MM.1S (cell line): ENCODE measurements at regions not wholly inside any gene's neighbourhood (a gene's known extent, or its start where the extent isn't known, plus 50 kb on each side); places are given as distances from the start of the nearest gene placed in this dataset.

Experiments
- DNase-seq: peaks from one replicate; pipeline ENCODE4 v3.0.0-alpha.2; 2015
- H2AFZ ChIP-seq: fragments of 300-600 bp; sonication (generic); 2 replicates; pipeline ENCODE4 v1.6.0; 2016; ENCODE audit warnings: antibody characterized with exemption, low read length
- H3F3A ChIP-seq: fragments of 300-600 bp; sonication (generic); 2 replicates; pipeline ENCODE4 v1.6.1; 2016; ENCODE audit warnings: mild to moderate bottlenecking, antibody characterized with exemption, low read length, moderate library complexity, mixed read lengths; ENCODE audit not compliant: insufficient read depth
- H3K27ac ChIP-seq: fragments of 300-600 bp; sonication (generic); 2 replicates; pipeline ENCODE4 v1.5.1; 2016; ENCODE audit warnings: mild to moderate bottlenecking, low read length
- H3K27me3 ChIP-seq: fragments of 300-600 bp; sonication (generic); replicated peaks from 2 replicates; pipeline ENCODE4 v1.6.0; 2016; ENCODE audit warnings: low read length; ENCODE audit not compliant: insufficient read depth
- H3K36me3 ChIP-seq: fragments of 300-600 bp; sonication (generic); replicated peaks from 2 replicates; pipeline ENCODE4 v1.6.1; 2016; ENCODE audit warnings: mild to moderate bottlenecking, low read length, mixed read lengths; ENCODE audit not compliant: insufficient read depth
- H3K4me1 ChIP-seq: fragments of 300-600 bp; sonication (generic); 2 replicates; pipeline ENCODE4 v1.6.1; 2016; ENCODE audit warnings: low read length, mixed read lengths
- H3K4me2 ChIP-seq: fragments of 300-600 bp; sonication (generic); 2 replicates; pipeline ENCODE4 v1.6.0; 2016; ENCODE audit warnings: low read depth, low read length
- H3K4me3 ChIP-seq: fragments of 300-600 bp; sonication (generic); 2 replicates; pipeline ENCODE4 v1.5.1; 2016; ENCODE audit warnings: low read length, mixed read lengths
- H3K79me2 ChIP-seq: fragments of 300-600 bp; sonication (generic); 2 replicates; pipeline ENCODE4 v1.6.1; 2016; ENCODE audit warnings: mixed run types, low read length, mixed read lengths
- H3K9ac ChIP-seq: fragments of 300-600 bp; sonication (generic); 2 replicates; pipeline ENCODE4 v1.6.1; 2016; ENCODE audit warnings: low read length, mixed read lengths
- H3K9me2 ChIP-seq: fragments of 300-600 bp; sonication (generic); replicated peaks from 2 replicates; pipeline ENCODE4 v1.6.1; 2016; ENCODE audit warnings: mild to moderate bottlenecking, low read length, mixed read lengths; ENCODE audit not compliant: insufficient read depth
- H3K9me3 ChIP-seq: fragments of 300-600 bp; sonication (generic); replicated peaks from 2 replicates; pipeline ENCODE4 v1.6.1; 2016; ENCODE audit warnings: mild to moderate bottlenecking, low read length, mixed read lengths; ENCODE audit not compliant: insufficient read depth
- H4K20me1 ChIP-seq: fragments of 300-600 bp; sonication (generic); 2 replicates; pipeline ENCODE4 v1.6.1; 2016; ENCODE audit warnings: mild to moderate bottlenecking, low read length, moderate library complexity, mixed read lengths; ENCODE audit not compliant: insufficient read depth
- EZH2 ChIP-seq: fragments of 300-600 bp; sonication (generic); optimal IDR thresholded peaks from 2 replicates; pipeline ENCODE3; 2017; ENCODE audit warnings: low read depth, mild to moderate bottlenecking, antibody characterized with exemption, low read length, mixed read lengths
- EZH2phosphoT487 ChIP-seq: fragments of 300-600 bp; sonication (generic); IDR thresholded peaks from 2 replicates; pipeline ENCODE4 v1.6.1; 2018; ENCODE audit warnings: antibody characterized with exemption, low read length
- TF ChIP-seq, protein P1 (sequence below): fragments of 300-600 bp; sonication (generic); IDR thresholded peaks from 2 replicates; pipeline ENCODE4 v1.5.1; 2016; ENCODE audit warnings: antibody characterized with exemption, low read length, mixed read lengths

DNA sequence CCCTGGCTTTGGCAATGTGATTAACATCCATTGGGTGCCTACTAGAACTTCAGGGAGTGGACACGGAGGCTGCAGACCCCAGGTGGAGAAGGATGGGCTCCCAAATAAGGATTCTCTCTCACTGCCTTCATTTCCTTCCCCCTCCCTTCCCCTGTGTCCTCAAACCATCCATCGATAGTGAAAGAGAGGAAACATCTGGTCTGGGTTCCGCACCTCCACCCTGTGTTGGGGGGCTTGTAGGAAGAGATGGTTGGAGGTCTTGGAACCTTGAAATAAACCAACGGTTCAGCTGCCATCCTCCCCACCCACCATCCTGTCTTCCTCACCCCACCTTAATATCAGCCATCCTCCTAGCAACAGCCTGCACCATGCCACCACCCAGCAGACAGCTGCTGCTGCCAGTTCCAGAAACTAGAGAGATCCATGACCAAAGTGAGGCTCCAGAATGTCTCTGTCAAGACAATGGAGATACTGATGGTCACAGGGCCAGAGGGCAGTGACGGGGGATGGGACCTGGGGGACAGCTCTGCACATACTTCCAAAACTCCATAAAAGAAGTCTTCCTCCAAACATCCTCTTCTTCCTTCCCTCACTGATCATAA is 153.1 kb upstream of the CCND2 start:
- Histone ChIP-seq H3K79me2 (peaks cover 15% of the 10 kb centered on the region), H3K4me3 (no peak overlapping the region), H3K27me3 (no peaks in the 10 kb centered on the region), H4K20me1 (no peaks in the 10 kb centered on the region), H3K9me2 (no peaks in the 10 kb centered on the region), H3K36me3 (no peaks in the 10 kb centered on the region), H3F3A (peaks cover 41% of the 10 kb centered on the region), H3K9ac (no peak overlapping the region), H3K4me2 (no peak overlapping the region), H3K9me3 (no peaks in the 10 kb centered on the region), H3K27ac (peak overlapping the region; percentile 96), H3K4me1 (peaks cover 46% of the 10 kb centered on the region), H2AFZ (no peak overlapping the region)
- TF ChIP-seq, protein P1, sequence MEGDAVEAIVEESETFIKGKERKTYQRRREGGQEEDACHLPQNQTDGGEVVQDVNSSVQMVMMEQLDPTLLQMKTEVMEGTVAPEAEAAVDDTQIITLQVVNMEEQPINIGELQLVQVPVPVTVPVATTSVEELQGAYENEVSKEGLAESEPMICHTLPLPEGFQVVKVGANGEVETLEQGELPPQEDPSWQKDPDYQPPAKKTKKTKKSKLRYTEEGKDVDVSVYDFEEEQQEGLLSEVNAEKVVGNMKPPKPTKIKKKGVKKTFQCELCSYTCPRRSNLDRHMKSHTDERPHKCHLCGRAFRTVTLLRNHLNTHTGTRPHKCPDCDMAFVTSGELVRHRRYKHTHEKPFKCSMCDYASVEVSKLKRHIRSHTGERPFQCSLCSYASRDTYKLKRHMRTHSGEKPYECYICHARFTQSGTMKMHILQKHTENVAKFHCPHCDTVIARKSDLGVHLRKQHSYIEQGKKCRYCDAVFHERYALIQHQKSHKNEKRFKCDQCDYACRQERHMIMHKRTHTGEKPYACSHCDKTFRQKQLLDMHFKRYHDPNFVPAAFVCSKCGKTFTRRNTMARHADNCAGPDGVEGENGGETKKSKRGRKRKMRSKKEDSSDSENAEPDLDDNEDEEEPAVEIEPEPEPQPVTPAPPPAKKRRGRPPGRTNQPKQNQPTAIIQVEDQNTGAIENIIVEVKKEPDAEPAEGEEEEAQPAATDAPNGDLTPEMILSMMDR, result no peak
- TF ChIP-seq EZH2 (no peak), EZH2phosphoT487 (no peak)
- no peak for DNase-seq

DNA sequence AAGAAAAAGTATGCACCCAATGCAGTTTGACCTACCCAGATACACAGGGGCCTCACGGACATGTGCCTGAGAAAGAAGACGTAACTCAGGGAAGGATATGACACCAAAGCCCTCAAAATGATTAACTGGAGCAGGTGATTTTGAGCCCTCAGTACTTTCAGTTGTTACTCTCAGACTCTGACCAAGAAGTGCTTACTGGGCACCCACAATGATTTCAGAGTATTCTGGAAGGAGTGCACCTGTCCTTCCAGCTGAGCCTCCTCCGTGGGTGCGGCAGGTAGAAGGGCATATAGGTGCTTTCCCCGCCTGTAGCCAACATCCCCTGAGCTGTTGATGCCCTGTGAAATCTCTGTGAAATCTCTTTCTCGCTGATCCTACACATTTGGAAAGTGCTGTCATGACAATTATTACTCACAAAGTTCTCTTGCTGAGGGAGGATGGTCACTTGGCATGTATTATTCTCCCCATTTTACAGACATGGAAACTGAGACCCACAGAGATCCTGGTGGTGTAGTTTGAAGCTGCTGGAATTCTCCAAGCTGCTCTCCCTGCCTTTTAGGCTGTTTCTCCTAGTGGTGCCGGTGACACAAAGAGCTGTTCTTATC is 154.3 kb upstream of the CCND2 start:
- H2AFZ ChIP-seq, result no peak overlapping the region
- no peaks in the 10 kb centered on the region for H4K20me1 ChIP-seq
- H3K4me2 ChIP-seq, result peak overlapping the region; percentile 50; the same call in 1 of the 2 replicates
- H3K9ac ChIP-seq, result peak overlapping the region; percentile 92
- H3K4me1 ChIP-seq, result peaks cover 47% of the 10 kb centered on the region
- H3K9me3 ChIP-seq, result no peaks in the 10 kb centered on the region
- H3K4me3 ChIP-seq, result no peak overlapping the region
- peak overlapping the region; percentile 96 for H3K27ac ChIP-seq
- peak; percentile 99 for DNase-seq
- H3K36me3 ChIP-seq, result no peaks in the 10 kb centered on the region
- TF ChIP-seq, protein P1, result no peak
- no peaks in the 10 kb centered on the region for H3K9me2 ChIP-seq
- peaks cover 24% of the 10 kb centered on the region for H3K79me2 ChIP-seq
- H3F3A ChIP-seq, result peaks cover 42% of the 10 kb centered on the region
- H3K27me3 ChIP-seq, result no peaks in the 10 kb centered on the region

DNA sequence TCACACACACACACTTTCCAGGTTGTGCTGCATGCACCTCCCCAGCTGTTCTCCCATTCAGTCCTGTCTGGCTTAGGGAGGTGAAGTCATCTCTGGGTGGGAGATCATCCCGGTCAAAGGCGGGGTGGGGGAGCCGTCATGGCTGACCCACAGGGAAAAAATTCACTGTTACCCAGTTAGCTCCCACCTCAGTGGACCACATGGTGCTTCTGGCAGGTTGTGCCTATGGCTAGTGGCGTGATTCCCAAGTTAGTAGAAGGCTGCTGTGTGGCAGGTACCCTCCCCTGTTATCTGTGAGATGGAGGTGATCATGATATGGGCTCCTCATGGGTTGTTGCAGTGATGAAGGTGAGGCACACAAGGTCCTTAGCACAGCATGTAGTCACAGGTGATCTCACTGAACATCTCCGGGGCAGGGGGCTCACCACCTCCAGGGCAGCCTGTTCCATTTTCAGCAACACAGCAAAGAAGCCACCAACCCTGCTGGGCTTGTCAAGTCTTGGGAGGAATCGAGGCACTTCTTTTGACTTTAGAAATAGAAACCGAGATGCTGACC is 154.9 kb upstream of the CCND2 start:
- H3K4me2 ChIP-seq, result peak overlapping the region; percentile 99
- no peaks in the 10 kb centered on the region for H3K36me3 ChIP-seq
- peaks cover 24% of the 10 kb centered on the region for H3K79me2 ChIP-seq
- H3K9me3 ChIP-seq, result no peaks in the 10 kb centered on the region
- no peaks in the 10 kb centered on the region for H4K20me1 ChIP-seq
- TF ChIP-seq EZH2phosphoT487 (no peak), EZH2 (no peak)
- TF ChIP-seq, protein P1, result no peak
- H3K9me2 ChIP-seq, result no peaks in the 10 kb centered on the region
- peaks cover 42% of the 10 kb centered on the region for H3F3A ChIP-seq
- peak overlapping the region; percentile 92 for H3K9ac ChIP-seq
- H3K4me3 ChIP-seq, result peak overlapping the region; percentile 72
- peaks cover 47% of the 10 kb centered on the region for H3K4me1 ChIP-seq
- peak overlapping the region; percentile 96 for H3K27ac ChIP-seq
- no peaks in the 10 kb centered on the region for H3K27me3 ChIP-seq
- no peak for DNase-seq
- H2AFZ ChIP-seq, result no peak overlapping the region
